ENCODE measurements at regions not wholly inside any gene's neighbourhood (a gene's known extent, or its start where the extent isn't known, plus 50 kb on each side); places are given as distances from the start of the nearest gene placed in this dataset.

GRCh38 chr2:226303707-226304106 lies 495.9 kb downstream of the IRS1 start:
- no peak for TF ChIP-seq CTCF (IDR thresholded peaks at IDR 0.05)

GRCh38 chr2:226300196-226300886 lies 499.3 kb downstream of the IRS1 start:
- TF ChIP-seq CTCF (IDR thresholded peaks at IDR 0.05): no peak

GRCh38 chr2:226299771-226300170 lies 499.8 kb downstream of the IRS1 start:
- no peak for TF ChIP-seq CTCF (IDR thresholded peaks at IDR 0.05)

- TF ChIP-seq CTCF (IDR thresholded peaks at IDR 0.05): no peak
These were observed 503.9 kb downstream of the IRS1 start for GRCh38 chr2:226295681-226296080.

- no peak for TF ChIP-seq CTCF (IDR thresholded peaks at IDR 0.05)
These were observed 504.5 kb downstream of the IRS1 start for GRCh38 chr2:226295123-226295522.

- TF ChIP-seq CTCF (IDR thresholded peaks at IDR 0.05): no peak
These were observed 512.7 kb downstream of the IRS1 start for GRCh38 chr2:226286916-226287315.

- no peak for TF ChIP-seq CTCF (IDR thresholded peaks at IDR 0.05)
These were observed 515.8 kb downstream of the IRS1 start for GRCh38 chr2:226283796-226284195.

- no peak for TF ChIP-seq CTCF (IDR thresholded peaks at IDR 0.05)
These were observed 517.5 kb downstream of the IRS1 start for GRCh38 chr2:226282151-226282550.
